DND-41 (cell line): ENCODE measurements at regions not wholly inside any gene's neighbourhood (a gene's known extent, or its start where the extent isn't known, plus 50 kb on each side); places are given as distances from the start of the nearest gene placed in this dataset.
"Not testable (repeated sequence)": the region's sequence is repeated elsewhere in the genome, so short reads cannot be mapped to it uniquely, and the experiment has no call there.

Source experiments
- ATAC-seq: fragments of 200-7000 bp; cut with Tn5 transposase; 3 replicates; pipeline ENCODE4 v1.9.1; 2021; ENCODE audit warnings: low read depth; ENCODE audit not compliant: insufficient read depth
- DNase-seq: peaks from one replicate; pipeline ENCODE4 v3.0.0-alpha.2; 2020
- H2AFZ ChIP-seq: 2 replicates; pipeline ENCODE4 v1.6.0; 2012; ENCODE audit warnings: low read depth, low read length
- H3K27ac ChIP-seq: 2 replicates; pipeline ENCODE4 v1.5.1; 2012; ENCODE audit warnings: low read length, inconsistent platforms
- H3K27me3 ChIP-seq: fragments of 200-600 bp; sonication (generic); 2 replicates; pipeline ENCODE4 v1.6.0; 2012; ENCODE audit warnings: low read length, mild to moderate bottlenecking, inconsistent platforms; ENCODE audit not compliant: insufficient read depth, poor library complexity
- H3K36me3 ChIP-seq: 2 replicates; pipeline ENCODE4 v1.5.1; 2012; ENCODE audit warnings: low read length, inconsistent platforms; ENCODE audit not compliant: insufficient read depth
- H3K4me1 ChIP-seq: 2 replicates; pipeline ENCODE4 v1.5.1; 2012; ENCODE audit warnings: mild to moderate bottlenecking, low read length; ENCODE audit not compliant: insufficient read depth
- H3K4me2 ChIP-seq: 2 replicates; pipeline ENCODE4 v1.6.0; 2012; ENCODE audit warnings: mild to moderate bottlenecking, moderate library complexity, low read length, inconsistent platforms; ENCODE audit not compliant: insufficient read depth
- H3K4me3 ChIP-seq, 2 experiments: fragments of 200-600 bp in 1 of 2; shearing (Covaris generic) in 1 of 2; 2 replicates each; pipeline ENCODE4 v1.5.1; 2012 to 2016; ENCODE audit warnings: inconsistent platforms in 2 of 2, low read length in 2 of 2, mild to moderate bottlenecking in 2 of 2, low read depth in 1 of 2, moderate library complexity in 1 of 2
- H3K79me2 ChIP-seq: 2 replicates; pipeline ENCODE4 v1.6.0; 2012; ENCODE audit warnings: low read length, inconsistent platforms; ENCODE audit not compliant: insufficient read depth
- H3K9ac ChIP-seq: 2 replicates; pipeline ENCODE4 v1.6.0; 2012; ENCODE audit warnings: low read depth, mild to moderate bottlenecking, inconsistent platforms, low read length, moderate library complexity
- H3K9me3 ChIP-seq: 2 replicates; pipeline ENCODE4 v1.5.1; 2012; ENCODE audit warnings: low read length, moderate library complexity, mild to moderate bottlenecking, inconsistent platforms; ENCODE audit not compliant: insufficient read depth, severe bottlenecking
- H4K20me1 ChIP-seq: 2 replicates; pipeline ENCODE4 v1.6.0; 2012; ENCODE audit warnings: low read length; ENCODE audit not compliant: insufficient read depth
- EZH2 ChIP-seq: IDR thresholded peaks from 3 replicates; pipeline ENCODE4 v1.6.1; 2012; ENCODE audit warnings: borderline replicate concordance, low read depth, mild to moderate bottlenecking, moderate library complexity, low read length, inconsistent platforms; ENCODE audit not compliant: severe bottlenecking
- TF ChIP-seq, protein P1 (sequence below): IDR thresholded peaks from 2 replicates; pipeline ENCODE4 v1.5.1; 2012; ENCODE audit warnings: borderline replicate concordance, low read length, moderate library complexity, mild to moderate bottlenecking; ENCODE audit not compliant: poor library complexity, severe bottlenecking; ENCODE audit errors: extremely low read depth

DNA sequence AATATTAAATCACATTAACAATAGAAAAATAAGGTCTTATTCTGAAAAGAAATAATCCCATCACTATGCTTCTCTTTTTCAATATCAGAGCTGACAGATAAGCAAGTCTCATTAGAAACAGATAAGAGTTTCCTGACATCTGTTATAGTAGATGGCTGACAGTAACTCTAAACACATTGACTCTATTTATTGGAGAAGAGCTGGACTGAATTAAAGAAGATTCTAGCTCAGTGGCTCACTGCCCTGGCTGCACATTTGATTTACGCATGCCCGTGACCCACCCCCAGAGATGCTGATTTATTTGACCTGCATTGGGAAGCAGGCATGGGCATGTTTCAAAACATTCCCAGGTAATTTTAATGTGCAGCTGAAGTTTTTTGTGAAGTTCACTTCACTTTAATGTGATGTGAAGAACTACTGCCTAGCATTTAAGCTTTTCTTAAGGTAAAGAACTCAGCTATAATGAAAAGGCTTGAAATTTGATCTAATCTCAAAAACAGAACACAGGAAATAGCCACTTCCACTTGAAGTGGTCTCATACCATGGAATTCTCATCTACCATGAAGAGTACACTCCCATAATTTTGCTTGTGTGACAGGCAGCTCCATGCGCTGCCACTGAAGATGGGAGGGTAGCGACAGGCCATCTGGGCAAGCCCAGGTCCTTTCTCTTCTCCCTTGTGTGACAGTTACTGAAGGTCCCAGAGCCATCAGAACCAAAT lies 162.3 kb downstream of the TPBG start:
- H3K9me3 ChIP-seq = no peaks in the 10 kb centered on the region
- DNase-seq (no peak), ATAC-seq (no peak)
- no peak overlapping the region for H3K9ac ChIP-seq
- H2AFZ ChIP-seq = no peak overlapping the region
- H3K4me3 ChIP-seq = no peak overlapping the region
- no peaks in the 10 kb centered on the region for H3K27me3 ChIP-seq
- no peaks in the 10 kb centered on the region for H3K4me1 ChIP-seq
- TF ChIP-seq, protein P1, sequence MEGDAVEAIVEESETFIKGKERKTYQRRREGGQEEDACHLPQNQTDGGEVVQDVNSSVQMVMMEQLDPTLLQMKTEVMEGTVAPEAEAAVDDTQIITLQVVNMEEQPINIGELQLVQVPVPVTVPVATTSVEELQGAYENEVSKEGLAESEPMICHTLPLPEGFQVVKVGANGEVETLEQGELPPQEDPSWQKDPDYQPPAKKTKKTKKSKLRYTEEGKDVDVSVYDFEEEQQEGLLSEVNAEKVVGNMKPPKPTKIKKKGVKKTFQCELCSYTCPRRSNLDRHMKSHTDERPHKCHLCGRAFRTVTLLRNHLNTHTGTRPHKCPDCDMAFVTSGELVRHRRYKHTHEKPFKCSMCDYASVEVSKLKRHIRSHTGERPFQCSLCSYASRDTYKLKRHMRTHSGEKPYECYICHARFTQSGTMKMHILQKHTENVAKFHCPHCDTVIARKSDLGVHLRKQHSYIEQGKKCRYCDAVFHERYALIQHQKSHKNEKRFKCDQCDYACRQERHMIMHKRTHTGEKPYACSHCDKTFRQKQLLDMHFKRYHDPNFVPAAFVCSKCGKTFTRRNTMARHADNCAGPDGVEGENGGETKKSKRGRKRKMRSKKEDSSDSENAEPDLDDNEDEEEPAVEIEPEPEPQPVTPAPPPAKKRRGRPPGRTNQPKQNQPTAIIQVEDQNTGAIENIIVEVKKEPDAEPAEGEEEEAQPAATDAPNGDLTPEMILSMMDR = no peak
- no peak for TF ChIP-seq EZH2
- no peak overlapping the region for H3K4me2 ChIP-seq
- no peak overlapping the region for H3K27ac ChIP-seq
- H3K36me3 ChIP-seq = no peaks in the 10 kb centered on the region
- H4K20me1 ChIP-seq = no peaks in the 10 kb centered on the region
- no peaks in the 10 kb centered on the region for H3K79me2 ChIP-seq

DNA sequence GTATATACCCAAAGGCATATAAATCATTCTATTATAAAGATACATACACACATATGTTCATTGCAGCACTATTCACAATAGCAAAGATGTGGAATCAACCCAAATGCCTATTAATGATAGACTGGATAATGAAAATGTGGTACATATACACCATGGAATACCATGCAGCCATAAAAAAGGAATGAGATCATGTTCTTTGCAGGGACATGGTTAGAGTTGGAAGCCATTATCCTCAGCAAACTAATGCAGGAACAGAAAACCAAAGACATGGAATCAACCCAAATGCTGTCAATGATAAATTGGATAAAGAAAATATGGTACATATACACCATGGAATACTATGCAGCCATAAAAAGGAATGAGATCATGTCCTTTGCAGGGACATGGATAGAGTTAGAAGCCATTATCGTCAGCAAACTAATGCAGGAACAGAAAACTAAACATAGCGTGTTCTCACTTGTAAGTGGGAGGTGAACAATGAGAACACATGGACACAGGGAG lies 166.4 kb downstream of the TPBG start:
- H3K79me2 ChIP-seq, H3K36me3 ChIP-seq, H4K20me1 ChIP-seq, DNase-seq, H3K4me2 ChIP-seq, H3K27ac ChIP-seq, ATAC-seq, H3K4me3 ChIP-seq, H2AFZ ChIP-seq, H3K9me3 ChIP-seq, H3K9ac ChIP-seq, H3K4me1 ChIP-seq, H3K27me3 ChIP-seq: not testable (repeated sequence)

DNA sequence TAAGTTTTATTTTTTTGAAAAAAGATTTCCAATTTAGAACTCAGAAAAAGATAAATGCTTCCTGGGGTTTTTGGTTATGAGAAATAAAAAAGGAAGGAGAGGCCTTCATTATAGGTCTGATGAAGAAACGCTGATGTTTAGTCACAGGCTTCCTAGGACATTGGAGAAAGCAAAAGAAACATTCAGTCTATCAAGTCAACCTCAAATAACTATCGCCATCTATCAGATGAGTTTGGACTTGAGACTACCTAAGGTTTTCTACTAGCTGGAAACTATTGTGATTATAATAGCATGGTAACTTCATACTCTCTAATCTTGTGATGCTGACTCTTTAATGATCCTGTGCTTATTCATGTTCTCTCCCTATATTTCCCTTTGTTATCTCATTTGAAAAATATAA lies 171.3 kb downstream of the TPBG start:
- Histone ChIP-seq H3K27ac (no peak overlapping the region), H3K9ac (no peak overlapping the region), H3K9me3 (no peaks in the 10 kb centered on the region), H3K4me1 (no peaks in the 10 kb centered on the region), H3K4me2 (no peak overlapping the region), H3K4me3 (no peak overlapping the region), H3K79me2 (no peaks in the 10 kb centered on the region), H4K20me1 (no peaks in the 10 kb centered on the region), H3K27me3 (no peaks in the 10 kb centered on the region), H2AFZ (no peak overlapping the region), H3K36me3 (no peaks in the 10 kb centered on the region)
- DNase-seq (no peak), ATAC-seq (no peak)
- no peak for TF ChIP-seq EZH2
- TF ChIP-seq, protein P1 = no peak

DNA sequence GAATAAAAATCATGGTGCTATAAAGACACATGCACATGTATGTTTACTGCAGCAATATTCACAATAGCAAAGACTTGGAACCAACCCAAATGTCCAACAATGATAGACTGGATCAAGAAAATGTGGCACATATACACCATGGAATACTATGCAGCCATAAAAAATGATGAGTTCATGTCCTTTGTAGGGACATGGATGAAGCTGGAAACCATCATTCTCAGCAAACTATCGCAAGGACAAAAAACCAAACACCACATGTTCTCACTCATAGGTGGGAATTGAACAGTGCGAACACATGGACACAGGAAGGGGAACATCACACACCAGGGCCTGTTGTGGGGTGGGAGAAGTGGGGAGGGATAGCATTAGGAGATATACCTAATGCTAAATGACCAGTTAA lies 185.9 kb downstream of the TPBG start:
- not testable (repeated sequence) for H3K36me3 ChIP-seq, ATAC-seq

GRCh38 chr6:82551311-82551710 lies 187.7 kb downstream of the TPBG start:
- H3K9me3 ChIP-seq, H3K4me1 ChIP-seq, DNase-seq, H3K9ac ChIP-seq, H3K36me3 ChIP-seq, H3K4me2 ChIP-seq, H3K4me3 ChIP-seq, H2AFZ ChIP-seq, H3K27me3 ChIP-seq, H3K27ac ChIP-seq, H4K20me1 ChIP-seq, ATAC-seq, H3K79me2 ChIP-seq: not testable (repeated sequence)

More for the DNA sequence above, 185.9 kb downstream of the TPBG start:
- H3K9me3 ChIP-seq, H3K9ac ChIP-seq, DNase-seq, H3K4me2 ChIP-seq, H4K20me1 ChIP-seq, H3K27ac ChIP-seq, H2AFZ ChIP-seq, H3K79me2 ChIP-seq, H3K4me3 ChIP-seq, H3K4me1 ChIP-seq, H3K27me3 ChIP-seq: not testable (repeated sequence)
